CD4-positive, alpha-beta memory T cell (primary cell): ENCODE measurements at regions not wholly inside any gene's neighbourhood (a gene's known extent, or its start where the extent isn't known, plus 50 kb on each side); places are given as distances from the start of the nearest gene placed in this dataset.

Experiments used
- CTCF ChIA-PET: fragments of 350-600 bp; sonication (Branson Sonifier 250); formaldehyde crosslinking; loops from one replicate; lab custom pipeline; 2021; ENCODE audit warnings: inconsistent platforms; ENCODE audit not compliant: partially characterized antibody; lab: Charles Lee
- POLR2A ChIA-PET: fragments of 350-600 bp; sonication (Branson Sonifier 250); formaldehyde crosslinking; loops from one replicate; lab custom pipeline; 2021; ENCODE audit not compliant: partially characterized antibody; lab: Charles Lee
- DNase-seq, 5 donors: peaks; one replicate each; pipeline versions ENCODE4 v3.0.0 to v3.0.0-alpha.2; 2020 to 2022; ENCODE audit warnings: mixed read lengths in 1 of 5
- H3K27ac ChIP-seq: one replicate; pipeline ENCODE4 v1.7.0; 2013; ENCODE audit warnings: low read depth, low read length
- H3K27me3 ChIP-seq: 2 replicates; pipeline ENCODE4 v1.7.0; 2013; ENCODE audit warnings: mild to moderate bottlenecking, low read length, moderate library complexity; ENCODE audit not compliant: insufficient read depth
- H3K36me3 ChIP-seq: 2 replicates; pipeline ENCODE4 v1.7.0; 2013; ENCODE audit warnings: mild to moderate bottlenecking, low read length, moderate library complexity; ENCODE audit not compliant: insufficient read depth
- H3K4me1 ChIP-seq: 2 replicates; pipeline ENCODE4 v1.7.0; 2013; ENCODE audit warnings: mild to moderate bottlenecking, low read length, moderate library complexity; ENCODE audit not compliant: insufficient read depth
- H3K4me3 ChIP-seq, 2 donors: one replicate each; pipeline ENCODE4 v1.7.0; 2013; ENCODE audit warnings: low read length in 2 of 2, mild to moderate bottlenecking in 1 of 2
- H3K9me3 ChIP-seq, 2 donors: one replicate each; pipeline ENCODE4 v1.7.0; 2013; ENCODE audit warnings: low read length in 2 of 2, control low read depth in 1 of 2; ENCODE audit not compliant: control insufficient read depth in 1 of 2
- H3K27ac Mint-ChIP-seq, 7 donors: one replicate each; pipeline ENCODE4 v1.8.0; 2020 to 2021; ENCODE audit warnings: mixed read lengths in 7 of 7, mild to moderate bottlenecking in 6 of 7, inconsistent platforms in 3 of 7, moderate library complexity in 3 of 7
- H3K27me3 Mint-ChIP-seq, 2 donors: one replicate each; pipeline ENCODE4 v1.8.0; 2020 to 2021; ENCODE audit warnings: mixed read lengths in 2 of 2
- H3K36me3 Mint-ChIP-seq, 2 donors: one replicate each; pipeline ENCODE4 v1.8.0; 2020 to 2021; ENCODE audit warnings: mixed read lengths in 2 of 2, inconsistent platforms in 1 of 2, mild to moderate bottlenecking in 1 of 2
- H3K4me1 Mint-ChIP-seq, 4 donors: one replicate each; pipeline ENCODE4 v1.8.0; 2020 to 2021; ENCODE audit warnings: mixed read lengths in 4 of 4, mild to moderate bottlenecking in 1 of 4
- H3K4me3 Mint-ChIP-seq, 8 donors: one replicate each; pipeline ENCODE4 v1.8.0; 2020 to 2021; ENCODE audit warnings: mixed read lengths in 8 of 8, mild to moderate bottlenecking in 7 of 8, moderate library complexity in 6 of 8, inconsistent platforms in 3 of 8
- H3K9me3 Mint-ChIP-seq, 8 donors: one replicate each; pipeline ENCODE4 v1.8.0; 2020 to 2021; ENCODE audit warnings: mixed read lengths in 8 of 8, mild to moderate bottlenecking in 5 of 8, inconsistent platforms in 3 of 8, moderate library complexity in 1 of 8
- intact Hi-C: fragments of 100-400 bp; cut with micrococcal nuclease; formaldehyde crosslinking; loops from one replicate; pipeline ENCODE4 v1.15.1; 2023

DNA sequence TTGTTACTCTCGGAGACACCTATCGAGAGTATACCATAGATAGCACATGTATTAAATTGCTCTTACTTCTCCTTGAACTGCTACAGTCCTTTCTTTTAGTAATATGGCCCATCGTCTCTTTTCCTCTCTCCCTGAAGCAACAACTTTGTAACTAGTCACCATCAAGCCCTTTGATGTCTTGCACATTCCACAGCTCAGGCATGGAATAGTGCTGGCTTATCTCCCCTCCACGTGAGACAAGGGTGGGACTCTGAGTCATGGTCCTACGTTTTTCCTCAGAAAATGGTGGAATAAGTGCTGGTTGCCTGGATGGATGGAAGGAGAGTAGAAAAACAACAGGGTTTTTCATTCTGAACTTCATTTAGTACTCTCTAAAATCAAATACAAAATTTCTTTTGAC lies 163.3 kb upstream of the MBNL1 start:
- no peak for DNase-seq
- Mint-ChIP-seq H3K36me3 (no peaks in the 10 kb centered on the region), H3K27ac (no peak overlapping the region), H3K4me3 (no peak overlapping the region), H3K9me3 (no peaks in the 10 kb centered on the region), H3K27me3 (peaks cover 0 to 3% of the 10 kb centered on the region in 2 donors), H3K4me1 (peaks cover 0 to 4% (median 2%) of the 10 kb centered on the region in 4 donors)
- CTCF ChIA-PET, result no interaction called here
- no peaks in the 10 kb centered on the region for H3K36me3 ChIP-seq
- no peaks in the 10 kb centered on the region for H3K4me1 ChIP-seq
- H3K9me3 ChIP-seq, result no peaks in the 10 kb centered on the region
- H3K4me3 ChIP-seq, result no peak overlapping the region
- no peak overlapping the region for H3K27ac ChIP-seq
- intact Hi-C loops, result no loop called here
- POLR2A ChIA-PET, result no interaction called here
- H3K27me3 ChIP-seq, result no peaks in the 10 kb centered on the region

DNA sequence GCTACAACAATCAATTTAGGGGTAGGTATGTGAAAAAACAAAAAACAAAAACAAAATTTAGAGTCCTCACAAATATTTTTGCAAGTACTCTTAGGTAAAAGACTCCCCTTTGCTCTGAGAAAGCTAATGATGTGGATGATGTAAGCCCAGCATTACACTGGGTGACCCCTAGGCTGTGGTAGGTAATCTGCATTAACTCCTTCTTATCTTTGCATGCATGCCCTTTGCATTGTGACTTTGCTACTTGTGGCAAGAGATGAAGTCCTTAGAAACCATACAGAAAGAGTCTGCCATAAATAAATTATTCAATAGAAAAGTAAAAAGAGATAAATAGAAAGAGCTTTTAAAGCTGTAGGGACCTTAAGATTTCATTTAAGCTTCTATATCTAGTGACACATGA lies 159.7 kb upstream of the MBNL1 start:
- H3K4me3 Mint-ChIP-seq, result no peak overlapping the region
- CTCF ChIA-PET, result no interaction called here

DNA sequence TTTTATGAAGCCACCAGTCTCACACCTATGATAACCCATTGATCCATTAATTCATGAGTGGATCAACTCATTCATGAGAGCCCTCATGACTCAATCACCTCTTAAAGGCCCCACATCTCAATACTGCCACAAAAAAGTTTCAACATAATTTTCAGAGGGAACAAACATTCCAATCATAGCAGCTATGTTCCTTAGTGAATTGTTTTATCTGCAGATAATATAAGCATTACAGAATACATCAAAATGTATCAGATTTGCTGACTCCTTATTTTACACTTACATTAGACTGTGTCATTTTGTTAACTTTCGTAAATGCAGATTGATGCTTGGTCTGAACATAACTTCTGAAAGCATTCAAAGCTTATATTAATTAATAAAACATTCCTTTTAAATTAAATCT lies 155.3 kb upstream of the MBNL1 start:
- no peaks in the 10 kb centered on the region for H3K27me3 ChIP-seq
- no peaks in the 10 kb centered on the region for H3K4me1 ChIP-seq
- H3K36me3 Mint-ChIP-seq, result peaks cover 5% of the 10 kb centered on the region in 2 donors
- H3K9me3 ChIP-seq, result no peaks in the 10 kb centered on the region
- H3K4me3 Mint-ChIP-seq, result no peak overlapping the region
- intact Hi-C loops, result no loop called here
- no peak overlapping the region for H3K4me3 ChIP-seq
- H3K27ac ChIP-seq, result no peak overlapping the region
- no peaks in the 10 kb centered on the region for H3K36me3 ChIP-seq
- peaks cover 0 to 16% (median 0%) of the 10 kb centered on the region in 8 donors for H3K9me3 Mint-ChIP-seq
- H3K4me1 Mint-ChIP-seq, result no peaks in the 10 kb centered on the region
- peaks cover 0 to under 1% of the 10 kb centered on the region in 2 donors for H3K27me3 Mint-ChIP-seq
- CTCF ChIA-PET, result no interaction called here
- no peak overlapping the region for H3K27ac Mint-ChIP-seq
- POLR2A ChIA-PET, result no interaction called here
- no peak for DNase-seq

More for the DNA sequence above, 159.7 kb upstream of the MBNL1 start:
- Histone ChIP-seq H3K9me3 (no peaks in the 10 kb centered on the region), H3K4me1 (no peaks in the 10 kb centered on the region), H3K36me3 (no peaks in the 10 kb centered on the region), H3K4me3 (no peak overlapping the region), H3K27ac (no peak overlapping the region), H3K27me3 (no peaks in the 10 kb centered on the region)
- no peak overlapping the region for H3K27ac Mint-ChIP-seq
- peaks cover 0 to 1% of the 10 kb centered on the region in 2 donors for H3K27me3 Mint-ChIP-seq
- no peak for DNase-seq
- peaks cover 0 to 2% (median 0%) of the 10 kb centered on the region in 4 donors for H3K4me1 Mint-ChIP-seq
- no peaks in the 10 kb centered on the region for H3K36me3 Mint-ChIP-seq
- POLR2A ChIA-PET, result no interaction called here
- no peaks in the 10 kb centered on the region for H3K9me3 Mint-ChIP-seq
- intact Hi-C loops, result no loop called here

DNA sequence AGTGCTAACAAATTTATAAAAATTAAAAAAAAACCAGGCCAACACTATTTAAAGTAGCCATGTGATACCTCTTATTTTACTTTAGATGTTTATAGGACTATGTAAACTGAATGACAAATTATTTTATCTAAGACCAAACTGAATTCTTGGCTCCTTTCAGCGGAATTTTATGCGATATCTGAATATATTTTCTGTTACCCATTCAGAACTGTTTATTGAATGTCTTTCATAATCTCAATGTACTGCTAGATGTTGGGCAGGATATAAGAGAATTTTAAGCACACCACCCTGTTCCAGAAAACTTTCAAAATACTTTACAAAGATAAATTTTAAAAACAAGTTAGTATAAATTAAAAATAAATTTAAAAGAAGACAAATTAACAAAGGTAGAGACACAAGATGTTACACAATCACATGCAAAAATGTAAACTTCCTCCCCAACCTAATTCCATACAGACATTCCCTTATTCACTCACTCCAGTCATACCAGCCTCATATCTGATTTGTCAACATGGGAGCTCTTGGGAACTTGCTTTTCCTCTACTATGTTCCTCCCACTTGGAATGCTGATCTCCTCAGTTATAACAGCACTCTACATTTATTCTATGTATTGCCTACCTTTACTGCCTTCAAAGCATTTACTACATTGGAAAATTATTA lies 154.6 kb upstream of the MBNL1 start:
- ChIA-PET POLR2A (no interaction called here), CTCF (no interaction called here)
- H3K9me3 Mint-ChIP-seq, result peaks cover 0 to 18% (median 0%) of the 10 kb centered on the region in 8 donors
- peaks cover 0 to 2% of the 10 kb centered on the region in 2 donors for H3K27me3 Mint-ChIP-seq
- Histone ChIP-seq H3K27me3 (no peaks in the 10 kb centered on the region), H3K4me3 (no peak overlapping the region), H3K4me1 (no peaks in the 10 kb centered on the region), H3K9me3 (no peaks in the 10 kb centered on the region), H3K36me3 (no peaks in the 10 kb centered on the region), H3K27ac (no peak overlapping the region)
- H3K27ac Mint-ChIP-seq, result no peak overlapping the region
- H3K4me3 Mint-ChIP-seq, result no peak overlapping the region
- no peak for DNase-seq
- H3K36me3 Mint-ChIP-seq, result peaks cover 5% of the 10 kb centered on the region in 2 donors
- intact Hi-C loops, result no loop called here
- no peaks in the 10 kb centered on the region for H3K4me1 Mint-ChIP-seq

DNA sequence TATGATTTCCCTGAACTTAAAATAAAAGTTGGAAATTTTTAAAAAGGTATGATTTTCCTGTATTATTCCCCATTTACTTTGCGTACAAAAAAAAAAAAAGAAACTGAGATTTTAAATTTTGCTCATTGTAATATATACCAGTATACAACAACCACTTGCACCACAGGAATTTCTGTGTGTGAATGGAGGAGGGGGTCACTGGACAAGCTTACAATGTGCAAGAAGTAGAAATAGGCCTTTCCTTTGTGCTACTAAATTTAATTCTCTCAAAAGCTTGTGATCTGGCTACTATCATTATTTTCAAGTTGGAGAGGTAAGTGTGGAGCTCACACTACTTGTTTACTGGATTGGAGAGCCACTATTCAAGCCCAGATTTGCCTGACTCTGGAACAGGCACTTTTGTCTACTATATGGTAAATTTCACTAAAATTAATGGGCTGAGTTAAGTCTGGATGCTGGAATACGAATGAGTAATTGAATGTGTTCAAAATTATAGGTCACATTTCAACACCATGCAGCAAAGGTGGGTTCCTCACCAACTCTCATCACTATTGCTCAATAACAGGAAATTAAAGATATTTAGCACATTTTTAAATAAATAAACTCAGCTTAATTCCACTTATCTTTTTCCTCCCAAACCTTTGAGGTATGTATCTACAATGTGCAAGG lies 148.0 kb upstream of the MBNL1 start:
- Mint-ChIP-seq H3K4me1 (peaks cover 0 to 8% (median 4%) of the 10 kb centered on the region in 4 donors), H3K27me3 (peaks cover 0 to 2% of the 10 kb centered on the region in 2 donors), H3K27ac (no peak overlapping the region), H3K4me3 (no peak overlapping the region), H3K36me3 (peaks cover 5% of the 10 kb centered on the region in 2 donors), H3K9me3 (peaks cover 0 to 16% (median under 1%) of the 10 kb centered on the region in 8 donors)
- no peak for DNase-seq
- POLR2A ChIA-PET, result no interaction called here
- Histone ChIP-seq H3K27ac (no peak overlapping the region), H3K9me3 (no peaks in the 10 kb centered on the region), H3K4me3 (no peak overlapping the region), H3K4me1 (no peaks in the 10 kb centered on the region), H3K36me3 (no peaks in the 10 kb centered on the region), H3K27me3 (no peaks in the 10 kb centered on the region)
- CTCF ChIA-PET, result no interaction called here
- intact Hi-C loops, result no loop called here

DNA sequence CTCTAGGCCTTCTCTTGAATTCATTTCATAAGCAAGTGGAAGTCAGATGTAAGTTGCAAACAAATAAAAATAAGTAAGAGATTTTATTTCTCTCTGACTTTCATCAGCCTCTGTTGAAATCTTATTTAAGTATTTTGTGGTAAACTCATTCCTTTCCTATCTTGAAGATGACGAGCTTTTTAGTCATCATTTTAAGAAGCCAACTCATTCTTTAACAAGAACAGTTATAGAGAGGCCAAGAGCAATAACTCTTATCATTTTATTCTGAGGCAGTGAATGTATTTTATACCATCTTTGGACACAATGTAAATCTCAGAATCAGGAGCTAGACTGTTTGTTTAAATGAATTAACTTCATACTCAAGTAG lies 147.5 kb upstream of the MBNL1 start:
- no peak overlapping the region for H3K27ac ChIP-seq
- no peak overlapping the region for H3K4me3 ChIP-seq
- CTCF ChIA-PET, result interaction anchor here (0.6 kb wide), 1 partner anchor 322 kb away, joined by 3 read pairs; no protein-coding TSS in a partner anchor
- H3K36me3 ChIP-seq, result no peaks in the 10 kb centered on the region
- Mint-ChIP-seq H3K27ac (no peak overlapping the region), H3K4me1 (peaks cover 0 to 8% (median 4%) of the 10 kb centered on the region in 4 donors), H3K9me3 (peaks cover 0 to 14% (median under 1%) of the 10 kb centered on the region in 8 donors), H3K36me3 (peaks cover 5% of the 10 kb centered on the region in 2 donors), H3K27me3 (peaks cover 0 to 2% of the 10 kb centered on the region in 2 donors), H3K4me3 (no peak overlapping the region)
- DNase-seq, result no peak
- no peaks in the 10 kb centered on the region for H3K9me3 ChIP-seq
- POLR2A ChIA-PET, result no interaction called here
- intact Hi-C loops, result no loop called here
- no peaks in the 10 kb centered on the region for H3K27me3 ChIP-seq
- H3K4me1 ChIP-seq, result no peaks in the 10 kb centered on the region

DNA sequence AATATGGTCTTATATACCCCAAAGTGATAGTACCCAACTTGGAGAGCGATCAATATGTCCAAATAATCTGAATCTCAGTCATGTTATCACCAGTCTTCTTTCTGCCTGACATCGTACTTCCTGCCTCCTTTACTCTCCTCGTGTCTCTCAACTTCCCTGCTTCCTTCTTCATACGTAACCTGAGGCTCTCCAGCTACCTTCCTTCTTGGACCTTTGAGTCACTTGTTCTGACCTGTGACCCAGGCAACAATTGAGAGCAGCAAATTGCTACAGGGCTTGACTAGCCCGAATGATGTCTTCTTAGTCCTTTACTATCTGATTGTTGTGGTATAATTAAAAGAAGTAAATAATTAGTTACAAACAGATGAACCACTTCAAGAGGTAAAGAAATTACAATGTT lies 145.9 kb upstream of the MBNL1 start:
- Histone ChIP-seq H3K36me3 (no peaks in the 10 kb centered on the region), H3K4me1 (no peaks in the 10 kb centered on the region), H3K27me3 (no peaks in the 10 kb centered on the region), H3K27ac (no peak overlapping the region), H3K4me3 (no peak overlapping the region), H3K9me3 (no peaks in the 10 kb centered on the region)
- DNase-seq, result no peak
- Mint-ChIP-seq H3K9me3 (peaks cover 0 to 8% (median 0%) of the 10 kb centered on the region in 8 donors), H3K4me3 (peak overlapping the region in 2 of 8 donors; percentile 54 to 60), H3K27ac (peak overlapping the region in 2 of 7 donors; percentile 61 to 74), H3K36me3 (no peaks in the 10 kb centered on the region), H3K4me1 (peaks cover 0 to 15% (median 10%) of the 10 kb centered on the region in 4 donors), H3K27me3 (peaks cover 0 to 2% of the 10 kb centered on the region in 2 donors)
- ChIA-PET CTCF (no interaction called here), POLR2A (no interaction called here)
- intact Hi-C loops, result no loop called here
